GM12875 (cell line): ENCODE measurements at regions not wholly inside any gene's neighbourhood (a gene's known extent, or its start where the extent isn't known, plus 50 kb on each side); places are given as distances from the start of the nearest gene placed in this dataset.

Experiments
- H3K4me3 ChIP-seq: one replicate; pipeline ENCODE4 v1.5.1; 2011; ENCODE audit warnings: low read depth, low read length, control low read depth
- CTCF ChIP-seq: IDR thresholded peaks from 2 replicates; pipeline ENCODE4 v1.5.1; 2011; ENCODE audit warnings: low read depth, mild to moderate bottlenecking, control low read depth, inconsistent platforms, low read length, moderate library complexity, borderline replicate concordance; ENCODE audit not compliant: insufficient read depth

GRCh38 chr10:123257904-123258456, 103.8 kb downstream of the BUB3 start:
- no peak for TF ChIP-seq CTCF
- no peak overlapping the region for H3K4me3 ChIP-seq

DNA sequence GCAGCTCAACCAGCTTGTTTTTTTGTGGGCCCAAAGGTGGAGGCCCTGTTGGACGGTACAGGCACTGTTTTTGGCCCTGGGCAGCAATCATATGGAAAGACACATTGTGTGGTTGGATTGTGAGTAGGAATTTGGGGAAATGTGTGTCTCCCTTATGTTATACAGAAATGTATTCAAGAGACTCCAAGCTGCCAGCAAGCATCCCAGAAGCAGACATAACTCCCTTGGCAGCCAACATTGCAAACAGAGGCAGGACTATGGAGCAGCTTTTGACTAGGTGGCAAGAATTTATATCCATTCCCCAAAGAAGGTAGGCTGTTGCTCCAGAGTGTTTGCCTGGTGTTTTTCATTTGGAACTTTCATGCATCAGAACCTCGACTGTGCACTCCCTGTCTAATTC, 104.9 kb downstream of the BUB3 start:
- TF ChIP-seq CTCF, result no peak
- no peak overlapping the region for H3K4me3 ChIP-seq

GRCh38 chr10:123259791-123260190, 105.6 kb downstream of the BUB3 start:
- no peak for TF ChIP-seq CTCF
- no peak overlapping the region for H3K4me3 ChIP-seq

- TF ChIP-seq CTCF, result no peak
- H3K4me3 ChIP-seq, result no peak overlapping the region
Measured at GRCh38 chr10:123262456-123262855, 108.3 kb downstream of the BUB3 start.

DNA sequence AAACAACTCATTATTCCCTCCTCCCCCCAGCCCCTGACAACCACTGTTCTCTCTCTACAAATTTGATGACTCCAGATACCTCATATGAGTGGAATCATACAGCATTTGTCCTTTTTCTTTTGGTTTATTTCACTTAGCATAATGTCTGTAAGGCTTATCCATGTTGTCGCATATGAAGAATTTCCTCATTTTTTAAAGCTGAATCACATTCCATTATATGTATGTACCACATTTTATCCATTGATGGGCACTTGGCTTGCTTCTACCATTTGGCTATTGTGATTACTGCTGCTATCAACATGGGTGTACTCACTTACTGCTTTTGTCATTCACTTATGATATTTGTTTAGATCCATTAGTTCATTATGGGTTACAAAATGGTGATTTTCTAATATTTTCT, 112.8 kb downstream of the BUB3 start:
- no peak overlapping the region for H3K4me3 ChIP-seq
- no peak for TF ChIP-seq CTCF

- TF ChIP-seq CTCF, result no peak
- no peak overlapping the region for H3K4me3 ChIP-seq
Measured at GRCh38 chr10:123269017-123269552, 114.9 kb downstream of the BUB3 start.

GRCh38 chr10:123269675-123270074, 115.5 kb downstream of the BUB3 start:
- TF ChIP-seq CTCF, result no peak
- H3K4me3 ChIP-seq, result no peak overlapping the region
